Gastroesophageal sphincter (tissue), 4 donors: ENCODE measurements at regions not wholly inside any gene's neighbourhood (a gene's known extent, or its start where the extent isn't known, plus 50 kb on each side); places are given as distances from the start of the nearest gene placed in this dataset.

Experiments used
- ATAC-seq: fragments of 150-250 bp; one replicate; pipeline ENCODE4 v1.9.1; 2016; ENCODE audit warnings: mild to moderate bottlenecking, moderate library complexity
- H3K27ac ChIP-seq, 4 donors: fragments of 200-600 bp; sonication (generic) in 3 of 4; 1 replicate in 3 of 4; 2 replicates in 1 of 4; pipeline ENCODE4 v1.5.1; 2016 to 2019
- H3K27me3 ChIP-seq: fragments of 200-600 bp; sonication (generic); one replicate; pipeline ENCODE4 v1.5.1; 2019
- H3K36me3 ChIP-seq, 2 donors: fragments of 200-600 bp; sonication (generic); one replicate each; pipeline ENCODE4 v1.5.1; 2019; ENCODE audit warnings: control low read depth in 1 of 2
- H3K4me1 ChIP-seq, 3 donors: fragments of 200-600 bp; sonication (generic); 1 replicate in 2 of 3; 2 replicates in 1 of 3; pipeline ENCODE4 v1.5.1; 2016 to 2019; ENCODE audit warnings: control low read depth in 2 of 3
- H3K4me3 ChIP-seq, 2 donors: fragments of 200-600 bp; sonication (generic); one replicate each; pipeline ENCODE4 v1.5.1; 2019; ENCODE audit warnings: mild to moderate bottlenecking in 1 of 2, moderate library complexity in 1 of 2
- H3K9me3 ChIP-seq, 3 donors: fragments of 200-600 bp; sonication (generic); one replicate each; pipeline ENCODE4 v1.5.1; 2017 to 2019; ENCODE audit warnings: control low read depth in 2 of 3
- CTCF ChIP-seq, 4 experiments: fragments of 200-600 bp in 2 of 4; fragments of 450-650 bp in 2 of 4; sonication (generic) in 1 of 4; IDR thresholded peaks; one replicate each; pipeline ENCODE4 v1.5.1; 2017 to 2019; ENCODE audit warnings: antibody characterized with exemption in 4 of 4, mild to moderate bottlenecking in 2 of 4, moderate library complexity in 2 of 4
- EP300 ChIP-seq: sonication (generic); formaldehyde crosslinking; IDR thresholded peaks from one replicate; pipeline ENCODE4 v1.6.1; 2017; ENCODE audit warnings: antibody characterized with exemption, mild to moderate bottlenecking
- POLR2A ChIP-seq, 2 donors: fragments of 450-650 bp; IDR thresholded peaks; one replicate each; pipeline ENCODE4 v1.6.1; 2017; ENCODE audit warnings: antibody characterized with exemption in 2 of 2, mild to moderate bottlenecking in 2 of 2, moderate library complexity in 1 of 2
- POLR2AphosphoS5 ChIP-seq: sonication (generic); formaldehyde crosslinking; IDR thresholded peaks from one replicate; pipeline ENCODE4 v1.6.1; 2017; ENCODE audit warnings: antibody characterized with exemption
- WGBS, 2 donors: methylation state at CpG; one replicate each; pipeline ENCODE4 v1.1.5; 2018; ENCODE audit warnings: low coverage in 1 of 2; 5-methylcytosine and 5-hydroxymethylcytosine counted together

GRCh38 chr10:78476844-78477243 lies 443.2 kb downstream of the RPS24 start:
- H3K27ac ChIP-seq: no peak overlapping the region
- no peaks in the 10 kb centered on the region for H3K9me3 ChIP-seq
- H3K4me3 ChIP-seq: no peak overlapping the region
- no peaks in the 10 kb centered on the region for H3K27me3 ChIP-seq
- ATAC-seq: no peak
- 90% methylated on average over 3 of the region's 6 CpGs; no CpG with 5 or more reads in 1 of the 2 donors for WGBS, 2 donors
- peaks cover 0 to 14% (median 0%) of the 10 kb centered on the region in 3 donors for H3K4me1 ChIP-seq
- no peak for TF ChIP-seq CTCF (IDR thresholded peaks at IDR 0.05)
- no peaks in the 10 kb centered on the region for H3K36me3 ChIP-seq

- Histone ChIP-seq H3K4me3 (no peak overlapping the region), H3K27ac (no peak overlapping the region), H3K4me1 (no peaks in the 10 kb centered on the region), H3K36me3 (no peaks in the 10 kb centered on the region), H3K27me3 (no peaks in the 10 kb centered on the region), H3K9me3 (no peaks in the 10 kb centered on the region)
- 94% methylated on average over 3 to 4 of the region's 5 CpGs for WGBS, 2 donors
- no peak for ATAC-seq
- no peak for TF ChIP-seq CTCF (IDR thresholded peaks at IDR 0.05)
- TF ChIP-seq POLR2A (IDR thresholded peaks at IDR 0.05): no peak
- no peak for TF ChIP-seq POLR2AphosphoS5
- TF ChIP-seq EP300: no peak
These were observed 445.3 kb downstream of the RPS24 start for GRCh38 chr10:78478919-78479318.

DNA sequence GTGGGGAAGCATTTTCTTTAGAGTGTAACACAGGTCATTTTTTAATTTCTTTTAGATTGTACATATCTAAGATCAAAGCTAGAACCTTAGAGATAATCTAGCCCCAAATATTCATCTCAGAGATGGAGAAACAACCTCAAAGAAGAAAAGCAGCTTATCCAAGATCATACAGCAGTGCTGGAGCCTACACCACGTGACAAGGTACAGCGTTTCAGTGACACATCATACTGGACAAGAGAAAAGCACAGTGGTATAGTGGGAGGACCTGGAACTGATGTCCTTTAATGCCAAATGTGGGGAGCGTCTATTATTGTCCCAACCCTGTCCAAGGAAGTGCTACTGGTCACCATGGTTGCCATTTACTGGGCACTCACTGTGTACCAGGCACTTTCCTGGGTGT lies 445.8 kb downstream of the RPS24 start:
- WGBS, 2 donors: 50 to 94% methylated on average over 1 to 3 of the region's 3 CpGs
- TF ChIP-seq EP300: no peak
- no peak for TF ChIP-seq POLR2A (IDR thresholded peaks at IDR 0.05)
- TF ChIP-seq CTCF (IDR thresholded peaks at IDR 0.05): no peak
- TF ChIP-seq POLR2AphosphoS5: no peak
- no peak overlapping the region for H3K4me3 ChIP-seq
- no peaks in the 10 kb centered on the region for H3K4me1 ChIP-seq
- H3K27me3 ChIP-seq: no peaks in the 10 kb centered on the region
- no peak overlapping the region for H3K27ac ChIP-seq
- no peak for ATAC-seq
- H3K36me3 ChIP-seq: no peaks in the 10 kb centered on the region
- no peaks in the 10 kb centered on the region for H3K9me3 ChIP-seq

GRCh38 chr10:78481842-78482241 lies 448.2 kb downstream of the RPS24 start:
- H3K36me3 ChIP-seq: no peaks in the 10 kb centered on the region
- ATAC-seq: no peak
- H3K9me3 ChIP-seq: no peaks in the 10 kb centered on the region
- H3K4me3 ChIP-seq: no peak overlapping the region
- no peaks in the 10 kb centered on the region for H3K4me1 ChIP-seq
- no peaks in the 10 kb centered on the region for H3K27me3 ChIP-seq
- no peak overlapping the region for H3K27ac ChIP-seq
- WGBS, 2 donors: 92 to 94% methylated on average over 3 of the region's 3 CpGs
- no peak for TF ChIP-seq POLR2AphosphoS5
- no peak for TF ChIP-seq POLR2A (IDR thresholded peaks at IDR 0.05)
- TF ChIP-seq EP300: no peak
- no peak for TF ChIP-seq CTCF (IDR thresholded peaks at IDR 0.05)

DNA sequence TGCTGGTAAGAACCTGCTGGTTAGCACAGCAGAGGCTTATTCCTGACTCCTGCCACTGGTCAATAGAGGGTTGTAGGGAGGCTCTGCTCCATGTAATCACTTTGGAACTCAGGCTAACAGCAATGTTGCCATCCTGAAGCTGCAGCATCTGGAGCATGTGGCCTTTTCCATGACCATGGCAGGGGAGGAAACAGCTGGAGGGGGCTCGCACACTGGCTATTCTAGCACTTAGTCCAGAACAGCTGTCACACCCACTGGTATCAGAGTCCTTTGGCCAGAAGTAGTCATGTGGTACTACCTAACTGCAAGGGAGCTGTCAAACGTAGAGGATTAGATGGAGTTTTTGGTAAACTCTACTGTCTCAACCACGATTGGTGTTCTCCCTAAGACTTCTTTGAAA lies 450.0 kb downstream of the RPS24 start:
- Histone ChIP-seq H3K36me3 (no peaks in the 10 kb centered on the region), H3K27ac (no peak overlapping the region), H3K4me1 (no peaks in the 10 kb centered on the region), H3K27me3 (no peaks in the 10 kb centered on the region), H3K4me3 (no peak overlapping the region), H3K9me3 (no peaks in the 10 kb centered on the region)
- no peak for ATAC-seq
- WGBS, 2 donors: 70% methylated on average over 3 of the region's 3 CpGs; no CpG with 5 or more reads in 1 of the 2 donors
- TF ChIP-seq POLR2A (IDR thresholded peaks at IDR 0.05): no peak
- TF ChIP-seq POLR2AphosphoS5: no peak
- TF ChIP-seq CTCF (IDR thresholded peaks at IDR 0.05): no peak
- no peak for TF ChIP-seq EP300
